ENCODE measurements at regions not wholly inside any gene's neighbourhood (a gene's known extent, or its start where the extent isn't known, plus 50 kb on each side); places are given as distances from the start of the nearest gene placed in this dataset.

GRCh38 chr16:54204756-54205155 is 81.8 kb downstream of the IRX3 start:
- Histone ChIP-seq H3K4me3 (ENCODE audit: low read depth in 2 of 2, low read length in 1 of 2) (no peak overlapping the region), H3K4me1 (ENCODE audit: control insufficient read depth in 1 of 2, insufficient read depth in 2 of 2, low read depth in 1 of 2, low read length in 1 of 2) (no peaks in the 10 kb centered on the region), H3K27ac (ENCODE audit: low read depth in 2 of 2, low read length in 1 of 2) (no peak overlapping the region), H3K4me2 (no peak overlapping the region), H3K9me3 (no peaks in the 10 kb centered on the region), H3K9me2 (no peaks in the 10 kb centered on the region), H3K79me2 (ENCODE audit: insufficient read depth) (no peaks in the 10 kb centered on the region), H3K27me3 (ENCODE audit: insufficient read depth) (peaks cover 8% of the 10 kb centered on the region; the same call in 1 of the 2 replicates), H4K20me1 (ENCODE audit: insufficient read depth) (no peaks in the 10 kb centered on the region), H3F3A (replicated peaks; ENCODE audit: insufficient read depth) (no peaks in the 10 kb centered on the region), H2AFZ (ENCODE audit: low read depth) (no peak overlapping the region), H3K9ac (no peak overlapping the region), H3K36me3 (replicated peaks in 1 of 2; ENCODE audit: control insufficient read depth in 1 of 2, insufficient read depth in 2 of 2, low read length in 1 of 2) (no peaks in the 10 kb centered on the region)
- no peak for DNase-seq
- WGBS (ENCODE audit: low lambda C conversion rate): 70% methylated on average over 2 of the region's 7 CpGs
- TF ChIP-seq CHD2 (IDR thresholded peaks at IDR 0.05; ENCODE audit: low read length, partially characterized antibody): no peak
- no peak for TF ChIP-seq GATA2 (CRISPR knock-in tag; IDR thresholded peaks at IDR 0.05)
- no peak for TF ChIP-seq RCOR1 (IDR thresholded peaks at IDR 0.05; ENCODE audit: low read length)
- TF ChIP-seq TAF1 (IDR thresholded peaks at IDR 0.05; ENCODE audit: borderline replicate concordance, low read depth, low read length): no peak
- ChIA-PET CTCF (interaction anchor here (1.0 kb wide), 1 partner anchor 10 kb away, joined by 6 read pairs; no protein-coding TSS in a partner anchor), POLR2A (no interaction called here)

DNA sequence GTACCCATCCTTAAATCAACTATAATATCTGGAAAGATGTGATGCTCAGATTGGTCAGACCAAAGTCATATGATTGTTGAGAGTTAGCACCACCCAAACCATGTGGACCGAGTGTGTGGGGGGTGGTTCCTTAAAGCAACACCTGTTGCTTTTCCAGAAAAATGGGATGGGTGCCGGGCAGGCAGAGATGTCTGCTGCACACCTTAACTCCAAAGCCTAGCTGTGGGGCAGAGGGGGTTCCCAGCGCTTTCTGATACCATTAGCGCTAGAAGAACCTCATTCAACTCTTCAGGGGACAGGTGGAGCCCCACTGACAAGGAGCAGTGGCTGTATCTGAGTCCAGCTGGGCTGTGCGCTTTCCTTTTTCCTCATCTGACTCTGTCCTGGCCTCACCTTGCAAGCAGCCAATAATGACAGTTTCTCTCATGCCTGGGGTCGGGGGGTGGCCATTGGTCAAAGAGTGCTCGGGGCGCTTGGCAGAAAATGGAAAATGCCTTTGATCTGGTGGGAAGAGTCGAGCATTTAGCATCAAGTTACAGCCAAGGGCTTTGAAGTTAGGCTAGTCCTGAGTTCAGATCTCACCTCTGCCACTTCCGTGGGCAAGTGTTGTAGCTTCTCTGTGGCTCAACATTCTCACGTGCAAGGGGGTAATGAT is 82.6 kb downstream of the IRX3 start:
- no peak for DNase-seq
- Histone ChIP-seq H3K4me1 (ENCODE audit: control insufficient read depth in 1 of 2, insufficient read depth in 2 of 2, low read depth in 1 of 2, low read length in 1 of 2) (no peaks in the 10 kb centered on the region), H3K4me2 (no peak overlapping the region), H3K27me3 (ENCODE audit: insufficient read depth) (peaks cover 8% of the 10 kb centered on the region; the same call in 1 of the 2 replicates), H3K4me3 (ENCODE audit: low read depth in 2 of 2, low read length in 1 of 2) (no peak overlapping the region), H3K79me2 (ENCODE audit: insufficient read depth) (no peaks in the 10 kb centered on the region), H4K20me1 (ENCODE audit: insufficient read depth) (no peaks in the 10 kb centered on the region), H2AFZ (ENCODE audit: low read depth) (no peak overlapping the region), H3K27ac (ENCODE audit: low read depth in 2 of 2, low read length in 1 of 2) (no peak overlapping the region), H3K9me2 (no peaks in the 10 kb centered on the region), H3K9me3 (no peaks in the 10 kb centered on the region), H3K36me3 (replicated peaks in 1 of 2; ENCODE audit: control insufficient read depth in 1 of 2, insufficient read depth in 2 of 2, low read length in 1 of 2) (no peaks in the 10 kb centered on the region), H3K9ac (no peak overlapping the region), H3F3A (replicated peaks; ENCODE audit: insufficient read depth) (no peaks in the 10 kb centered on the region)
- ChIA-PET CTCF (interaction anchor here (1.2 kb wide), 1 partner anchor 9 kb away, joined by 4 read pairs; no protein-coding TSS in a partner anchor), POLR2A (no interaction called here)
- WGBS (ENCODE audit: low lambda C conversion rate): 40% methylated on average over 11 of the region's 11 CpGs
- TF ChIP-seq, protein P1, sequence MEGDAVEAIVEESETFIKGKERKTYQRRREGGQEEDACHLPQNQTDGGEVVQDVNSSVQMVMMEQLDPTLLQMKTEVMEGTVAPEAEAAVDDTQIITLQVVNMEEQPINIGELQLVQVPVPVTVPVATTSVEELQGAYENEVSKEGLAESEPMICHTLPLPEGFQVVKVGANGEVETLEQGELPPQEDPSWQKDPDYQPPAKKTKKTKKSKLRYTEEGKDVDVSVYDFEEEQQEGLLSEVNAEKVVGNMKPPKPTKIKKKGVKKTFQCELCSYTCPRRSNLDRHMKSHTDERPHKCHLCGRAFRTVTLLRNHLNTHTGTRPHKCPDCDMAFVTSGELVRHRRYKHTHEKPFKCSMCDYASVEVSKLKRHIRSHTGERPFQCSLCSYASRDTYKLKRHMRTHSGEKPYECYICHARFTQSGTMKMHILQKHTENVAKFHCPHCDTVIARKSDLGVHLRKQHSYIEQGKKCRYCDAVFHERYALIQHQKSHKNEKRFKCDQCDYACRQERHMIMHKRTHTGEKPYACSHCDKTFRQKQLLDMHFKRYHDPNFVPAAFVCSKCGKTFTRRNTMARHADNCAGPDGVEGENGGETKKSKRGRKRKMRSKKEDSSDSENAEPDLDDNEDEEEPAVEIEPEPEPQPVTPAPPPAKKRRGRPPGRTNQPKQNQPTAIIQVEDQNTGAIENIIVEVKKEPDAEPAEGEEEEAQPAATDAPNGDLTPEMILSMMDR (IDR thresholded peaks at IDR 0.05): no peak
- no peak for TF ChIP-seq YY1 (IDR thresholded peaks at IDR 0.05; ENCODE audit: low read depth)
- TF ChIP-seq RAD21 (IDR thresholded peaks at IDR 0.05; ENCODE audit: low read length): no peak
- TF ChIP-seq USF2 (IDR thresholded peaks at IDR 0.05; ENCODE audit: borderline replicate concordance, low read depth, low read length): no peak
- TF ChIP-seq FOXJ3 (CRISPR knock-in tag; IDR thresholded peaks at IDR 0.05): no peak
- no peak for TF ChIP-seq TCF12 (IDR thresholded peaks at IDR 0.05)
- TF ChIP-seq EZH2phosphoT487 (IDR thresholded peaks at IDR 0.05; ENCODE audit: borderline replicate concordance, low read depth): no peak
- no peak for TF ChIP-seq TAF1 (IDR thresholded peaks at IDR 0.05; ENCODE audit: borderline replicate concordance, low read depth, low read length)
- TF ChIP-seq, protein P2, sequence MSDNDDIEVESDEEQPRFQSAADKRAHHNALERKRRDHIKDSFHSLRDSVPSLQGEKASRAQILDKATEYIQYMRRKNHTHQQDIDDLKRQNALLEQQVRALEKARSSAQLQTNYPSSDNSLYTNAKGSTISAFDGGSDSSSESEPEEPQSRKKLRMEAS (IDR thresholded peaks at IDR 0.05; ENCODE audit: low read depth): no peak
- TF ChIP-seq SMC3 (IDR thresholded peaks at IDR 0.05; ENCODE audit: low read depth, low read length): no peak
- TF ChIP-seq, protein P3, sequence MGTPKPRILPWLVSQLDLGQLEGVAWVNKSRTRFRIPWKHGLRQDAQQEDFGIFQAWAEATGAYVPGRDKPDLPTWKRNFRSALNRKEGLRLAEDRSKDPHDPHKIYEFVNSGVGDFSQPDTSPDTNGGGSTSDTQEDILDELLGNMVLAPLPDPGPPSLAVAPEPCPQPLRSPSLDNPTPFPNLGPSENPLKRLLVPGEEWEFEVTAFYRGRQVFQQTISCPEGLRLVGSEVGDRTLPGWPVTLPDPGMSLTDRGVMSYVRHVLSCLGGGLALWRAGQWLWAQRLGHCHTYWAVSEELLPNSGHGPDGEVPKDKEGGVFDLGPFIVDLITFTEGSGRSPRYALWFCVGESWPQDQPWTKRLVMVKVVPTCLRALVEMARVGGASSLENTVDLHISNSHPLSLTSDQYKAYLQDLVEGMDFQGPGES (IDR thresholded peaks at IDR 0.05; ENCODE audit: low read depth, low read length): no peak
- no peak for TF ChIP-seq GABPA (IDR thresholded peaks at IDR 0.05; ENCODE audit: low read depth)
